MM.1S (cell line): ENCODE measurements at regions not wholly inside any gene's neighbourhood (a gene's known extent, or its start where the extent isn't known, plus 50 kb on each side); places are given as distances from the start of the nearest gene placed in this dataset.

Experiments used
- DNase-seq: peaks from one replicate; pipeline ENCODE4 v3.0.0-alpha.2; 2015
- H2AFZ ChIP-seq: fragments of 300-600 bp; sonication (generic); 2 replicates; pipeline ENCODE4 v1.6.0; 2016; ENCODE audit warnings: antibody characterized with exemption, low read length
- H3F3A ChIP-seq: fragments of 300-600 bp; sonication (generic); 2 replicates; pipeline ENCODE4 v1.6.1; 2016; ENCODE audit warnings: mild to moderate bottlenecking, antibody characterized with exemption, low read length, moderate library complexity, mixed read lengths; ENCODE audit not compliant: insufficient read depth
- H3K27ac ChIP-seq: fragments of 300-600 bp; sonication (generic); 2 replicates; pipeline ENCODE4 v1.5.1; 2016; ENCODE audit warnings: mild to moderate bottlenecking, low read length
- H3K27me3 ChIP-seq: fragments of 300-600 bp; sonication (generic); replicated peaks from 2 replicates; pipeline ENCODE4 v1.6.0; 2016; ENCODE audit warnings: low read length; ENCODE audit not compliant: insufficient read depth
- H3K36me3 ChIP-seq: fragments of 300-600 bp; sonication (generic); replicated peaks from 2 replicates; pipeline ENCODE4 v1.6.1; 2016; ENCODE audit warnings: mild to moderate bottlenecking, low read length, mixed read lengths; ENCODE audit not compliant: insufficient read depth
- H3K4me1 ChIP-seq: fragments of 300-600 bp; sonication (generic); 2 replicates; pipeline ENCODE4 v1.6.1; 2016; ENCODE audit warnings: low read length, mixed read lengths
- H3K4me2 ChIP-seq: fragments of 300-600 bp; sonication (generic); 2 replicates; pipeline ENCODE4 v1.6.0; 2016; ENCODE audit warnings: low read depth, low read length
- H3K4me3 ChIP-seq: fragments of 300-600 bp; sonication (generic); 2 replicates; pipeline ENCODE4 v1.5.1; 2016; ENCODE audit warnings: low read length, mixed read lengths
- H3K79me2 ChIP-seq: fragments of 300-600 bp; sonication (generic); 2 replicates; pipeline ENCODE4 v1.6.1; 2016; ENCODE audit warnings: mixed run types, low read length, mixed read lengths
- H3K9ac ChIP-seq: fragments of 300-600 bp; sonication (generic); 2 replicates; pipeline ENCODE4 v1.6.1; 2016; ENCODE audit warnings: low read length, mixed read lengths
- H3K9me2 ChIP-seq: fragments of 300-600 bp; sonication (generic); replicated peaks from 2 replicates; pipeline ENCODE4 v1.6.1; 2016; ENCODE audit warnings: mild to moderate bottlenecking, low read length, mixed read lengths; ENCODE audit not compliant: insufficient read depth
- H3K9me3 ChIP-seq: fragments of 300-600 bp; sonication (generic); replicated peaks from 2 replicates; pipeline ENCODE4 v1.6.1; 2016; ENCODE audit warnings: mild to moderate bottlenecking, low read length, mixed read lengths; ENCODE audit not compliant: insufficient read depth
- H4K20me1 ChIP-seq: fragments of 300-600 bp; sonication (generic); 2 replicates; pipeline ENCODE4 v1.6.1; 2016; ENCODE audit warnings: mild to moderate bottlenecking, low read length, moderate library complexity, mixed read lengths; ENCODE audit not compliant: insufficient read depth
- CTCF ChIP-seq: fragments of 300-600 bp; sonication (generic); IDR thresholded peaks from 2 replicates; pipeline ENCODE4 v1.5.1; 2016; ENCODE audit warnings: antibody characterized with exemption, low read length, mixed read lengths
- EZH2 ChIP-seq: fragments of 300-600 bp; sonication (generic); optimal IDR thresholded peaks from 2 replicates; pipeline ENCODE3; 2017; ENCODE audit warnings: low read depth, mild to moderate bottlenecking, antibody characterized with exemption, low read length, mixed read lengths
- EZH2phosphoT487 ChIP-seq: fragments of 300-600 bp; sonication (generic); IDR thresholded peaks from 2 replicates; pipeline ENCODE4 v1.6.1; 2018; ENCODE audit warnings: antibody characterized with exemption, low read length

GRCh38 chr4:27218013-27218412 lies 357.4 kb downstream of the STIM2 start:
- TF ChIP-seq EZH2 = no peak
- H3K27me3 ChIP-seq = no peaks in the 10 kb centered on the region
- no peaks in the 10 kb centered on the region for H3K9me2 ChIP-seq
- H3K9ac ChIP-seq = no peak overlapping the region
- H3K4me1 ChIP-seq = no peaks in the 10 kb centered on the region
- H4K20me1 ChIP-seq = no peaks in the 10 kb centered on the region
- no peak overlapping the region for H3K27ac ChIP-seq
- H3K79me2 ChIP-seq = no peaks in the 10 kb centered on the region
- no peak for DNase-seq
- no peak overlapping the region for H2AFZ ChIP-seq
- H3K36me3 ChIP-seq = no peaks in the 10 kb centered on the region
- no peaks in the 10 kb centered on the region for H3F3A ChIP-seq
- no peak overlapping the region for H3K4me3 ChIP-seq
- no peaks in the 10 kb centered on the region for H3K9me3 ChIP-seq
- H3K4me2 ChIP-seq = no peak overlapping the region

- H3K9me2 ChIP-seq = no peaks in the 10 kb centered on the region
- H3K9ac ChIP-seq = no peak overlapping the region
- H3K4me1 ChIP-seq = no peaks in the 10 kb centered on the region
- no peaks in the 10 kb centered on the region for H3F3A ChIP-seq
- H3K4me3 ChIP-seq = no peak overlapping the region
- H3K36me3 ChIP-seq = no peaks in the 10 kb centered on the region
- H3K27ac ChIP-seq = no peak overlapping the region
- H2AFZ ChIP-seq = no peak overlapping the region
- no peaks in the 10 kb centered on the region for H3K9me3 ChIP-seq
- H3K27me3 ChIP-seq = no peaks in the 10 kb centered on the region
- no peak overlapping the region for H3K4me2 ChIP-seq
- no peak for DNase-seq
- H4K20me1 ChIP-seq = no peaks in the 10 kb centered on the region
- H3K79me2 ChIP-seq = no peaks in the 10 kb centered on the region
- TF ChIP-seq EZH2phosphoT487 (no peak), EZH2 (no peak), CTCF (no peak)
Measured at GRCh38 chr4:27223326-27223725, 362.7 kb downstream of the STIM2 start.

- DNase-seq = no peak
- Histone ChIP-seq H3F3A (no peaks in the 10 kb centered on the region), H3K79me2 (no peaks in the 10 kb centered on the region), H3K4me1 (no peaks in the 10 kb centered on the region), H3K27ac (no peak overlapping the region), H3K9ac (no peak overlapping the region), H4K20me1 (no peaks in the 10 kb centered on the region), H3K36me3 (no peaks in the 10 kb centered on the region), H2AFZ (no peak overlapping the region), H3K9me2 (no peaks in the 10 kb centered on the region), H3K4me2 (no peak overlapping the region), H3K27me3 (no peaks in the 10 kb centered on the region), H3K9me3 (no peaks in the 10 kb centered on the region), H3K4me3 (no peak overlapping the region)
- TF ChIP-seq EZH2 (no peak), CTCF (no peak), EZH2phosphoT487 (no peak)
Measured at GRCh38 chr4:27233531-27233930, 372.9 kb downstream of the STIM2 start.

- TF ChIP-seq CTCF (no peak), EZH2phosphoT487 (no peak), EZH2 (no peak)
- no peaks in the 10 kb centered on the region for H3F3A ChIP-seq
Measured at GRCh38 chr4:27234306-27234899, 373.8 kb downstream of the STIM2 start.

More at GRCh38 chr4:27234306-27234899, 373.8 kb downstream of the STIM2 start:
- Histone ChIP-seq H2AFZ (no peak overlapping the region), H3K4me3 (no peak overlapping the region), H3K9ac (no peak overlapping the region), H3K27me3 (no peaks in the 10 kb centered on the region), H3K36me3 (no peaks in the 10 kb centered on the region), H3K27ac (no peak overlapping the region), H4K20me1 (no peaks in the 10 kb centered on the region), H3K4me2 (no peak overlapping the region), H3K9me3 (no peaks in the 10 kb centered on the region), H3K79me2 (no peaks in the 10 kb centered on the region), H3K4me1 (no peaks in the 10 kb centered on the region), H3K9me2 (no peaks in the 10 kb centered on the region)
- no peak for DNase-seq
